ENCODE measurements at regions not wholly inside any gene's neighbourhood (a gene's known extent, or its start where the extent isn't known, plus 50 kb on each side); places are given as distances from the start of the nearest gene placed in this dataset.
"Not testable (repeated sequence)": the region's sequence is repeated elsewhere in the genome, so short reads cannot be mapped to it uniquely, and the experiment has no call there.

DNA sequence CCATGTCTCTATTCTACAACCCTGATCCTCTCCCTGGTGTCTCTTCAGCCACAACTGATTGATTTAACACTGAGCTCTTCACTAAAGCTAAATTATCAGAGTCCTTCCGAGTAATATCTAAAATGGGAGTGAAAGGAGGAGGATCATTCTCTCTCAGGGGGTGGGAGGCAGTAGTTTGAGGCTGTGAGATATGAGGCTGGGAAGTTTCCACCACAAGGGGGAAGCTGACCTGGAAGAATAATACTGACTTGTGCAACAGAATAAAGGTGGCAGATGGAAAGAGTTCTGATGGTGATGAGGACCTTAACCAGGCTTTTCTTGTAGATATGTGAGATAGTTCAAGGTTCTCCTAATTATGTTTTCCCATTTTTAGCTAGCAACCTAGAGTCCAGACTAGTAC is 241.6 kb upstream of the VKORC1L1 start:
- H3K4me1 Mint-ChIP-seq (ENCODE audit: low read depth); H3K9me3 Mint-ChIP-seq; H3K27ac Mint-ChIP-seq; H3K27me3 Mint-ChIP-seq; H3K4me3 Mint-ChIP-seq; DNase-seq; H3K36me3 Mint-ChIP-seq (ENCODE audit: low read depth): not testable (repeated sequence)

DNA sequence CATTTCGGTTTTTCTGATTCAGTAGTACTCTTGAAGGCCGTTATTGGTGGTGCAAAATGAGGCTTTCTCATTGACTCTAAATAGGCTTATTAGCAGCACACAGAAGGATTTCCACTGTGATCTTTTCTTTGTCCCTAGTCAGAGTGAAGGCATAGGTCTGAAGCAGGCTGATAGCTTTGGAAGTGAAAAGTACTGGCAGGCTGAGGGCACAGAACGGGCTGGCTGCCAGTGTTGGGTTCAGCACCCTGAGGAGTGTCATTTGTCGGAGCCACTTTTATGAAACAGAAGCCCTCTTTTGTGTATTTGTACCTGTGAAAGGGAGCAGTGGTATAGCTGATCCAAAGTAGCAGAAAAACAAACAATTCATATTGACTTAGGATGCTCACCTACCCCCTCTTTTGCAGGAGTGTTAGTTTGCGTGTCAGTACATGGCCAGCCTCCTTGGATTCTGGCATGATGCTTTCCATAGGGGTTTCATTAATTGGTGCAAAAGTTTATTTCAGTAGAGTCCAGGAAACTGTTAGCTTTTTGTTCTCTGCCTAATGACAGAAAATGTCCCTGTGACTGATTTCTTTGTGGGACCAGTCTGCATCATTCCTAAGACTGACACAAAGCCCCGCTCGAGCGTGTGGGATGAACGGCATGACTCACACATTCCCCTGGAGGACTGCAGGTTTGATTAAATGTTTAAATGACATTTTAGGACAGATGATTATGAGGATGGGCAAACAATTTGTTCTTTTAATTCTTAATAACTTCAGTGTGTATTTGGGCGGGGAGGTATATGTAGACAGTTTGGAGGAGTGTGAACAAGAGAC is 239.1 kb upstream of the VKORC1L1 start:
- H3K4me1 Mint-ChIP-seq (ENCODE audit: low read depth); H3K36me3 Mint-ChIP-seq (ENCODE audit: low read depth); H3K27ac Mint-ChIP-seq; H3K4me3 Mint-ChIP-seq; H3K9me3 Mint-ChIP-seq; DNase-seq; H3K27me3 Mint-ChIP-seq: not testable (repeated sequence)

DNA sequence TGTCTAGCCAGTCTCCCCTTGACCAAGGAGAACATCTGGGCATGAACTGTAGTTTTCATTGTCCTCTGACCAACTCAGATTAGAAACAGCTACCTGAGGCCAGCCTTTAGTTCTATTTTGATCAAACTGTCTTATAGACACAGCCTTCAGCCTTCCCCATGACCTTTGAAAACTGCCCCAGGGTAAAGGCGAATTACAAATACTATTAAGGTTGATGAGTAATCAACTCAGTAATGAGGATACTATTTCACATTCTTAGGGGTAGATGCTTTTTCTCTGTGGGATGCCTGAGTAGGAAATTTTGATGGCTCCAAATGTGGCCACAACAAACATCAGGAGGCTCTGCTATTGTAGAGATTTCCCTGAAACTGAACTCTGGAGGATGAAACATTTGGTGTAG is 234.0 kb upstream of the VKORC1L1 start:
- not testable (repeated sequence) for DNase-seq; H3K4me3 Mint-ChIP-seq; H3K4me1 Mint-ChIP-seq (ENCODE audit: low read depth); H3K27ac Mint-ChIP-seq; H3K27me3 Mint-ChIP-seq; H3K9me3 Mint-ChIP-seq; H3K36me3 Mint-ChIP-seq (ENCODE audit: low read depth)

DNA sequence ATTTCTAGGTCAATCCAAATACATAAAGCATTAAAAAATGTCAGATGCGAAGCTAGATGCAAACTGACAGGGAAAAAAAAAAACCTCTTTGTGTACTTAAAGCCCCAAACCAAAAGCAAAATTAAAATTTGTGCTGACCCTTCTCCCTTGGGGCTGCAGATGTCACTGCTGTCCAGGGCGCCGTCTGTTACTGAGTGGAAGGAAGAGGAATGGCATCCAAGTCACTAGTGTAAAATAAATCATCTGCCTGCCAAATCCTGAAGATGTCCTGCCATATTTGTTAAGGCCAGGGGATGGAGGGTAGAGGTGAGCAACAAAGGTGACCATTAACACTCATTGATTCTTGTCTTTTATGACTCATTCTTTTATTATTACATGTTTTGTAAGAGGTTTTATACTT is 233.2 kb upstream of the VKORC1L1 start:
- not testable (repeated sequence) for H3K36me3 Mint-ChIP-seq (ENCODE audit: low read depth); H3K4me1 Mint-ChIP-seq (ENCODE audit: low read depth); H3K9me3 Mint-ChIP-seq; H3K27me3 Mint-ChIP-seq; H3K27ac Mint-ChIP-seq; DNase-seq; H3K4me3 Mint-ChIP-seq

DNA sequence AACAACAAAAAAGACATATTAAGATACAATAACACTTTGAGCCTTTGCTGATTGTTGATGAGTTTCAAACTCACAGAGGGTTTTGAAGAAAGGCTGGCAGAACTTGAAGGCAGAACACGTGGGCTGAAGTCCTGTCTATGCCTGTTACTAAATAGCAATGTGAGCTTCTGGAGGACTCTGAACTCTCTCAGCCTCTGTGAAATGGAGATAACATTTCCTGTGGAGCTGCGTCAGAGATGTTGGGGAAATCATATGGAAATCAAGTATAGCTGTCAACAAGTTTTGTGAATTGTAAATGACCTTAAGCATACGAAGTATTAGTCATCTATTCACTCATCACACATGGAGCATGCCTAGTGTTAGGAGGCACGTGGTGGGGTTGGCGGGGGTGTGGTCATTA is 229.4 kb upstream of the VKORC1L1 start:
- H3K27ac Mint-ChIP-seq; H3K9me3 Mint-ChIP-seq; DNase-seq; H3K27me3 Mint-ChIP-seq; H3K36me3 Mint-ChIP-seq (ENCODE audit: low read depth); H3K4me3 Mint-ChIP-seq; H3K4me1 Mint-ChIP-seq (ENCODE audit: low read depth): not testable (repeated sequence)

DNA sequence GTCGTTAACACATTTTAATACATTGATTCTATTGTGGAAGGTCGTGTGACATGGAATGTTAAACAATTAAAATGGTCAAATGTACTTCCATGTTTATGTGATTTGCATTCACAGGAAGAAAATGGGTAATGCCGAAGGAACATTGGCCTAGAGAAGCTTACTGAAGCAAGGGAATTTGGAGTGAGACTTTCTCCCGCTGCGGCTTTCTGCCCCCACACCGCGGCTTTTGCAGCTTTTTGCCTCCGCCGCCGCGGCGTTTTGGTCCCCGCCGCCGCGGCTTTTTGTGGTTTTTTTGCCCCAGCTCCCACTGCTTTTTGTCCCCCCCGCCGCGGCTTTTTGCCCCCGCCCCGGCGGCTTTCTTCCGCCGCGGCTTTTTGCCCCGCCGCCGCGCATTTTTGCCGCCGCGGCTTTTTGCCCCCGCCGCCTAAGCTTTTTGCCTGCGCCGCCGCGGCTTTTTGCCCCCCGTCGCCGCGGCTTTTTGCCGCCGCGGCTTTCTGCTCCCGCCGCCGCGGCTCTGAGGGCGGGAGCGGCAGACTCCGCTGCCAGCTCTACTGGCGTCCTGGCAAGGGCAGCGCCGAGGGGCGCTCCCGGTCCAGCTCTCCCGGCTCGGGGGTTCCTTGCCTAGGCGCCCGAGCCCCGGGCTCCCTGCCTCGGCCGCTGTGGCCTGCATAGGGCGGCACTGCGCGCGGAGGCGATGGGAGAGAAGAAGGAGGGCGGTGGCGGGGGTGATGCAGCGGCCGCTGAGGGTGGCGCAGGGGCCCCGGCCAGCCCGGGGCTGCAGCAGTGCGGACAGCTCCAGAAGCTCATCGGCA is 225.5 kb upstream of the VKORC1L1 start:
- not testable (repeated sequence) for H3K36me3 Mint-ChIP-seq (ENCODE audit: low read depth); H3K4me1 Mint-ChIP-seq (ENCODE audit: low read depth); H3K27me3 Mint-ChIP-seq; H3K9me3 Mint-ChIP-seq; DNase-seq; H3K4me3 Mint-ChIP-seq; H3K27ac Mint-ChIP-seq

DNA sequence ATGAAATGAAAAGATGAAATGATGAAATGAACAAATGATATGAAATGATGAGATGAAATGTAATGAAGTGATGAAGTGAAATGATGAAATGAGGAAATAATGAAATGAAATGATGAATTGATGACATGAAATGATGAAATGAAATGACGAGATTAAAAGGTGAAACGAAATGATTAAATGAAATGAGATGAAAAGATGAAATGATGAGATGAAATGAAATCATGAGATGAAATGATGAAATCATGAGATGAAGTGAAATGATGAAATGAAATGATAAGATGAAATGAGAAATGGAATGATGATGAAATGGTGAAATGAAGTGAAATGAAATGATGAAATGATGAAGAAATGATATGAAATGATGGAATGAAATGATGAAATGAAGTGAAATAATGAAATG is 221.7 kb upstream of the VKORC1L1 start:
- not testable (repeated sequence) for H3K4me1 Mint-ChIP-seq (ENCODE audit: low read depth); H3K36me3 Mint-ChIP-seq (ENCODE audit: low read depth); DNase-seq; H3K4me3 Mint-ChIP-seq; H3K9me3 Mint-ChIP-seq; H3K27ac Mint-ChIP-seq; H3K27me3 Mint-ChIP-seq

DNA sequence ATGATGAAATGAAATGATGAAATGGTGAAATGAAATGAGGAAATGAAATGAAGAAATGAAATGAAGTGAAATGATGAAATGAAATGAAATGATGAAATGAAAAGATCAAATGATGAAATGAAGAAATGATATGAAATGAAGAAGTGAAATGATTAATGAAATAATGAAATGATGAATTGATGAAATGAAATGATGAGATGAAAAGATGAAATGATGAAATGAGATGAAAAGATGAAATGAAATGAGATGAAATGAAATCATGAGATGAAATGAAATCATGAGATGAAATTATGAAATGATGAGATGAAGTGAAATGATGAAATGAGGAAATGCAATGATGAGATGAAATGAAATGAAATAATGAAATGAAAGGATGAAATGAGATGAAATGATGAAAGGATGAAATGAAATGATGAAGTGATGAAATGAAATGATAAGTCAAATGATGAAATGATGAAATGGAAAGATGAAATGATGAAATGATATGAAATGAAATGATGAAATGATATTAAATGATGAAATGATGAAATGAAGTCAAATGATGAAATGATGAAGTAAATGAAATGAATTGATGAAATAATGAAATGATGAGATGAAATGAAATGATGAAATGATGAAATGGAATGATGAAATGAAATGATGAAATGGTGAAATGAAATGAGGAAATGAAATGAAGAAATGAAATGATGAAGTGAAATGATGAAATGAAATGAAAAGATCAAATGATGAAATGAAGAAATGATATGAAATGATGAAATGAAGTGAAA is 220.9 kb upstream of the VKORC1L1 start:
- H3K4me3 Mint-ChIP-seq; H3K36me3 Mint-ChIP-seq (ENCODE audit: low read depth); DNase-seq; H3K4me1 Mint-ChIP-seq (ENCODE audit: low read depth); H3K27me3 Mint-ChIP-seq; H3K27ac Mint-ChIP-seq; H3K9me3 Mint-ChIP-seq: not testable (repeated sequence)

DNA sequence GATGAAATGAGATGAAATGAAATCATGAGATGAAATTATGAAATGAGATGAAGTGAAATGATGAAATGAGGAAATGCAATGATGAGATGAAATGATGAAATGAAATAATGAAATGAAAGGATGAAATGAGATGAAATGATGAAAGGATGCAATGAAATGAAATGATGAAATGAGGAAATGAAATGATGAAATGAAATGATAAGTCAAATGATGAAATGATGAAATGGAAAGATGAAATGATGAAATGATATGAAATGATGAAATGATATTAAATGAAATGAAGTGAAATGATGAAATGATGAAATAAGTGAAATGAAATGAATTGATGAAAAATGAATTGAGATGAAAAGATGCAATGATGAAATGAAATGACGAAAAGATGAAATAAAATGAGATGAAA is 220.2 kb upstream of the VKORC1L1 start:
- DNase-seq, H3K27ac Mint-ChIP-seq, H3K4me3 Mint-ChIP-seq: not testable (repeated sequence)

DNA sequence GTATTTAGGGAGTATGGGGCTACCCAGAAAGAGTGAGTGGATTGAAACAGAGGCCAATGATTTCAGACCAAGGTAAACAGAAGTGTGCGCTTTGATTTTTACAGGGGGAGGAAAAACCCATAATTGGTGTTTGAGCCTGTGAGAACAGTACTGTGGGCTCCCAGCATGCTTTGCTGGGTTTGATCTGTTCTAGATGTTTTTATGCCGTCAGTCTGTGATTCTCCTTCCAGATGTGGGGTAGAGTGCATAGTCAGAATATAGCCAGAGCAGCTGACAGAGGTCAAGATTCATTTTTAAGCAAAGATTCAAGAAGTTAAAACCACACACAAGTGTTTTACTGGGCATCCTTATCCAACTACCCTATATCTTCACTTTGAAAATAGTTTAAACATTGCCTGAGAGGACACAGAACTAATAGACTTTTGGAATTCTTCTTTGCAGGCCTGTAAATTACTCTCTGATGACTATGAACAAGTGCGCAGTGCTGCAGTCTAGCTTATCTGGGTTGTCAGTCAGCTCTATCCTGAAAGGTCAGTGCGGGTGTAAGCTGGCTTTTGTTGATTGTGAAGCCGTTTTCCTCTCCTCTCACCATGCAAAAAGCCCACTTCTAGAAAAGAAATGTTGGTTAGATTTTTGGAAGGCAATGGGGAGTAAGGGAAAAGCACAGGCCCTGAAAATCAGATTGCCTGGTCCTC is 216.2 kb upstream of the VKORC1L1 start:
- H3K4me1 Mint-ChIP-seq (ENCODE audit: low read depth); H3K4me3 Mint-ChIP-seq; H3K27me3 Mint-ChIP-seq; H3K36me3 Mint-ChIP-seq (ENCODE audit: low read depth); H3K9me3 Mint-ChIP-seq; DNase-seq; H3K27ac Mint-ChIP-seq: not testable (repeated sequence)

More for the DNA sequence above, 220.2 kb upstream of the VKORC1L1 start:
- not testable (repeated sequence) for H3K9me3 Mint-ChIP-seq; H3K27me3 Mint-ChIP-seq; H3K36me3 Mint-ChIP-seq (ENCODE audit: low read depth); H3K4me1 Mint-ChIP-seq (ENCODE audit: low read depth)

DNA sequence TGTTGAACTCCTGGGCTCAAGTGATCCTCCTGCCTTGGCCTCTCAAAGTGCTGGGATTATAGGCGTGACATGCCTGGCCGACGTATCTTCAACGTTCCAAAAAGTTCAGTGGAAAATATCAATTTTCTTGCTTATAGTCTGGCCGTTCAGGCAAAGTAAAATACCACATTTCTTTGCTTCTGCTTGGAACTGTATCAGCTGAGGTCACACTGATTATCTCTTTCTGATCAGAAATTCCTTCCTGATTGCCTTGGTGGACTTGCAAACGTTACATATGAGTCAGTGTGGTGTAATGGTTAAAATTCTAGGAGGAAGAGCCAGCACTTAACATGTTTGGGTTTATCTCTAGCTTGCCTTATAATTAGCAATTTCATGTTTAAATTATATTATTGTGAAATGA is 189.5 kb upstream of the VKORC1L1 start:
- not testable (repeated sequence) for H3K4me1 Mint-ChIP-seq (ENCODE audit: low read depth); H3K4me3 Mint-ChIP-seq; H3K36me3 Mint-ChIP-seq (ENCODE audit: low read depth); H3K27me3 Mint-ChIP-seq; DNase-seq; H3K9me3 Mint-ChIP-seq; H3K27ac Mint-ChIP-seq

DNA sequence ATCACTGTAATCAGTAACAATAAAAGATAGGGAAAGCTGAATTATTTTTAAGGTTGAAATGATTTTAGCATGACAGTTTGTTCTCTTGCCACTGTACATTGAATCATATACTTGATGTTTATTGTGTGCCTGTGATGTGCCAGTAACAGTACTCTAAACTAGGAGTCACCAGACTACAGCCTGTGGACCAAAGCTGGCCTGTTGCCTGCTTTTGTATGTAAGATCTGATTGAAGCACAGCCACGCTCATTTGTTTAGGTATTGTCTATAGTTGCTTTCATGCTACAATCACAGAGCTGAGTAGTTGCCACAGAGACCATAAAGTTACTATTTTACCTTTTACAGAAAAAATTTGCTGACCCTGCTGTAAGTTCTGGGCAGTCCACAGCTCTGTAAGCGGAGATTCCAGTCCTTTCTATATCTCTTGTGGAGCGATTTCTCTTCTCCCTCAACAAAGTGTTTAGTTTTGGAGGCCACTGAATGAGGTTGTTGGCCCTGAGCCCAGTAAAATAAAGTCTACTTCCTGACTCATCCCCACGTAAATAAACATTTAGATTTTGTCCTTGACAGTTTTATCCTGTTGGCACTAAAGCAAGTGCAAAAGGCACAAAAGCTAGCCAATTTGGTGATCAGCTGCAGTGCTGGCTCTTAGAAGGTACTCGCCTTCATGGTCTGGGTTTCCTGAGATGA is 173.7 kb upstream of the VKORC1L1 start:
- H3K27me3 Mint-ChIP-seq; H3K4me3 Mint-ChIP-seq; H3K9me3 Mint-ChIP-seq; H3K27ac Mint-ChIP-seq; DNase-seq; H3K4me1 Mint-ChIP-seq (ENCODE audit: low read depth); H3K36me3 Mint-ChIP-seq (ENCODE audit: low read depth): not testable (repeated sequence)

DNA sequence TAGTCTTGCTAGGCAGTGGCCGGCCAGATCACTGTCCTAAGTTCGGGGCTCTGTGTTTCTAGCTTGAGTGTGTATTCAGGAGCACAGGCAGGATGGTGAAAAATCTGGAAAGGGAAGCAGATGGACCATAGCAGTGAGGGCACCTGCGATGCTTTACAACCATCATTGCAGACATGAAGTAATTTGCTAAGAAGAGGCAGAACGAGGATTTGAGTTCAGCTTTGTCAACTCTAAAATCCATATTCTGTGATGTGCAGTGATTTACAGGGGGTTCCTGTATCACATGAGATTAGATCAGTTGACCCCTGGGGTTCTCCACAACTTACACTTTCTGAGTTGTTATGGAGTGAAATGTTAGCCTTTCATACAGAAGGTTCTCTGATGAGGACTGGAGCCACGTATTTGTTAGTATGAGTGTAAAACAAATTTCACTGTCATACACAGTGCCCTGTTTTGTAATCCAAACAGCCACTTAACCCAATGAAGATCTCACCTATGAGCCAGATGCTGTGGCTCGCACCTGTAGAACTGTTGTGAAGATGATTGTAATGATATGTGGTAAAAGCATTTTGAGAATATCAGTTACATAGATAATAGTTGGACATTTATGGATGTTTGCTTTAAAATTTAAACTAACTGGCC is 173.0 kb upstream of the VKORC1L1 start:
- H3K27me3 Mint-ChIP-seq; H3K4me3 Mint-ChIP-seq; H3K4me1 Mint-ChIP-seq (ENCODE audit: low read depth); H3K36me3 Mint-ChIP-seq (ENCODE audit: low read depth); H3K27ac Mint-ChIP-seq; DNase-seq; H3K9me3 Mint-ChIP-seq: not testable (repeated sequence)
